ENCODE measurements at regions not wholly inside any gene's neighbourhood (a gene's known extent, or its start where the extent isn't known, plus 50 kb on each side); places are given as distances from the start of the nearest gene placed in this dataset.

GRCh38 chr12:61667676-61668075, 592.5 kb upstream of the USP15 start:
- TF ChIP-seq, protein P1, sequence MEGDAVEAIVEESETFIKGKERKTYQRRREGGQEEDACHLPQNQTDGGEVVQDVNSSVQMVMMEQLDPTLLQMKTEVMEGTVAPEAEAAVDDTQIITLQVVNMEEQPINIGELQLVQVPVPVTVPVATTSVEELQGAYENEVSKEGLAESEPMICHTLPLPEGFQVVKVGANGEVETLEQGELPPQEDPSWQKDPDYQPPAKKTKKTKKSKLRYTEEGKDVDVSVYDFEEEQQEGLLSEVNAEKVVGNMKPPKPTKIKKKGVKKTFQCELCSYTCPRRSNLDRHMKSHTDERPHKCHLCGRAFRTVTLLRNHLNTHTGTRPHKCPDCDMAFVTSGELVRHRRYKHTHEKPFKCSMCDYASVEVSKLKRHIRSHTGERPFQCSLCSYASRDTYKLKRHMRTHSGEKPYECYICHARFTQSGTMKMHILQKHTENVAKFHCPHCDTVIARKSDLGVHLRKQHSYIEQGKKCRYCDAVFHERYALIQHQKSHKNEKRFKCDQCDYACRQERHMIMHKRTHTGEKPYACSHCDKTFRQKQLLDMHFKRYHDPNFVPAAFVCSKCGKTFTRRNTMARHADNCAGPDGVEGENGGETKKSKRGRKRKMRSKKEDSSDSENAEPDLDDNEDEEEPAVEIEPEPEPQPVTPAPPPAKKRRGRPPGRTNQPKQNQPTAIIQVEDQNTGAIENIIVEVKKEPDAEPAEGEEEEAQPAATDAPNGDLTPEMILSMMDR (IDR thresholded peaks at IDR 0.05; ENCODE audit: borderline replicate concordance, insufficient read depth, low read depth, low read length), result no peak
- H3K4me3 ChIP-seq (ENCODE audit: low read depth, low read length), result no peak overlapping the region

- H3K4me3 ChIP-seq (ENCODE audit: low read depth, low read length), result no peak overlapping the region
- TF ChIP-seq, protein P1 (IDR thresholded peaks at IDR 0.05; ENCODE audit: borderline replicate concordance, insufficient read depth, low read depth, low read length), result no peak
Observed at GRCh38 chr12:61676520-61676919, 583.7 kb upstream of the USP15 start.

DNA sequence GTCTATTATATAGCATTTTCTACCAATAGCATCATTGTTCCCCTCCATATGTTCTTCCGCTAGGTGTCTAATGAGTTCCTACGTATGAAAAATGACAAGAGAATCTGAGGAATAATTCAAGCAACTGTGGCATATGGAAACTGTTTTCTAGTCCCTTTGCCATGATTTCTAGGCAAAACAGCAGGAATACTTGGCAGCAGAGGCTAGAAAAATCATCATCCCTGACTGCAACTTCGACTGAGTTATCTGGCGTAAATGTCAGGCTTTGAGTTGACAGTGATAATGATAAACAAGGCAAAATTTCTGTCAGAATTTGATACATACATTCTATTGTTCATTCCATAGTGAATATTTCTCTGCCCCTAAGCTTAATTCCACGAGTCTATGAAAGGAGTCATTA, 572.8 kb upstream of the USP15 start:
- no peak overlapping the region for H3K4me3 ChIP-seq (ENCODE audit: low read depth, low read length)
- TF ChIP-seq, protein P1 (IDR thresholded peaks at IDR 0.05; ENCODE audit: borderline replicate concordance, insufficient read depth, low read depth, low read length), result no peak

DNA sequence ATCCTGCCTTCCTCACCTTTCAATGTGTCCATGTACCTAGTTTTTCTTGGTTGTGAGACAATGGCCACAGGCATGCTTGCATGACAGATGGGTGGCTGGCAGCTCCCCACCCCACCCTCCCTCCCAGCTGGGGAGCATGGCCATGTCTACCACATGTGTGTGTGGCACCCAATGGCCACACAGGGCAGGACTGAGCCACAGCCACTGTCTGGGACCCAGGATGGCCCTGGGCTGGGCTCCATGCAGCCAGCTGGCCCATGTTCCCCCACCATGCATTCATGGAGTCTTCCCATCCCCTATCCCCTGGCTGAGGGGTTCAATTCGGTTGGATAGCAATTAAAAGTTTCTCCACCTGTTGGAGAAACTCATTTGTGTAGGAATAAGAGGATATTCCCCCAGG, 566.0 kb upstream of the USP15 start:
- H3K4me3 ChIP-seq (ENCODE audit: low read depth, low read length), result no peak overlapping the region
- TF ChIP-seq, protein P1 (IDR thresholded peaks at IDR 0.05; ENCODE audit: borderline replicate concordance, insufficient read depth, low read depth, low read length), result no peak

DNA sequence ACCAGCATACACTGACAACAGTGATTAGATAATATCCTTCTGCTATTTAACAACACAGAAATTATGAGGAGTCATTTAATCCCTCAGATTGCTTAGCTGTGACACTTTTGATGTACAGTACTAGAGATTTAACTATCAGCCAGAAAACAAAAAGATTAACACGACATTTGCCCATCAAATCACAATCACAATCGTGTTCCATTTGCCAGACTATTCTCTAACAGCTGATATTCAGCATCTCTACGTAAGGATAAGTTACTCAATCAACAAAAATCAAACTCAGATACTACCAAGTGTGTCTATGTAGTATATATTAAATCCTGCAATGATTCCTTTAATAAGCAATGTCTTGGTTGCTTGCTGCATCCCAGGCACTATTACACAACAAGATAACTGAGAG, 558.7 kb upstream of the USP15 start:
- TF ChIP-seq, protein P1 (IDR thresholded peaks at IDR 0.05; ENCODE audit: borderline replicate concordance, insufficient read depth, low read depth, low read length), result no peak
- H3K4me3 ChIP-seq (ENCODE audit: low read depth, low read length), result no peak overlapping the region

DNA sequence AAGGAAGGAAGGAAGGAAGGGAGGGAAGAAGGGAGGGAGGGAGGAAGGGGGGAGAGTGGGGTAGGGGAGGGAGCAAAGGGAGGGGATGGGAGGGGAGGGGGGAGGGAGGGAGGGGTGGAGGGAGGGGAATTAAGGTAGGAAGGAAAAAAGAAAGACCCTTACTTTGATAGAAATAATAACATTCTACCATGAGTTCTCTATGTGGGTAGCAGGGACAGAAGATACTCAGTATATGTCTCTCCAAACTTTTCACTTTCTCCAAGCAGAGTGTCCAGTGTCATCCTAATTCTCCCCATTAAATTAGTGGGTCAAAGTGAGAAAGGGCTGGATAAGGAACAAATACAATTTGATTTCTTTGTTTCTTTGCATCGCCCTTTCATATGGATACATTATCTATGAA, 553.4 kb upstream of the USP15 start:
- TF ChIP-seq, protein P1 (IDR thresholded peaks at IDR 0.05; ENCODE audit: borderline replicate concordance, insufficient read depth, low read depth, low read length), result no peak
- H3K4me3 ChIP-seq (ENCODE audit: low read depth, low read length), result no peak overlapping the region

- no peak overlapping the region for H3K4me3 ChIP-seq (ENCODE audit: low read depth, low read length)
- TF ChIP-seq, protein P1 (IDR thresholded peaks at IDR 0.05; ENCODE audit: borderline replicate concordance, insufficient read depth, low read depth, low read length), result no peak
Observed at GRCh38 chr12:61713121-61713520, 547.1 kb upstream of the USP15 start.

All from GM12875 (cell line).